SK-N-SH (cell line): ENCODE measurements at regions not wholly inside any gene's neighbourhood (a gene's known extent, or its start where the extent isn't known, plus 50 kb on each side); places are given as distances from the start of the nearest gene placed in this dataset.

Source experiments
- CHD2 ChIP-seq: fragments of 150-350 bp; IDR thresholded peaks from 2 replicates; pipeline ENCODE4 v1.6.1; 2018; ENCODE audit warnings: low read length; ENCODE audit not compliant: partially characterized antibody
- CTCF ChIP-seq: fragments of 200-600 bp; sonication (generic); IDR thresholded peaks from 2 replicates; pipeline ENCODE4 v1.6.1; 2017; ENCODE audit warnings: antibody characterized with exemption, mild to moderate bottlenecking, moderate library complexity
- NFIC ChIP-seq: IDR thresholded peaks from 2 replicates; pipeline ENCODE4 v1.4.0; 2012; ENCODE audit warnings: borderline replicate concordance
- NRF1 ChIP-seq: IDR thresholded peaks from 2 replicates; pipeline ENCODE4 v1.6.1; 2012; ENCODE audit warnings: low read depth, mild to moderate bottlenecking, low read length
- POLR2AphosphoS5 ChIP-seq: IDR thresholded peaks from 2 replicates; pipeline ENCODE4 v1.6.1; 2012; ENCODE audit warnings: low read depth, low read length
- TF ChIP-seq, protein P1 (sequence below): IDR thresholded peaks from 2 replicates; pipeline ENCODE4 v1.6.1; 2012; ENCODE audit warnings: mild to moderate bottlenecking, low read depth, low read length, moderate library complexity
- TF ChIP-seq, protein P2 (sequence below): IDR thresholded peaks from 2 replicates; pipeline ENCODE4 v1.4.0; 2012; ENCODE audit warnings: low read depth, borderline replicate concordance

DNA sequence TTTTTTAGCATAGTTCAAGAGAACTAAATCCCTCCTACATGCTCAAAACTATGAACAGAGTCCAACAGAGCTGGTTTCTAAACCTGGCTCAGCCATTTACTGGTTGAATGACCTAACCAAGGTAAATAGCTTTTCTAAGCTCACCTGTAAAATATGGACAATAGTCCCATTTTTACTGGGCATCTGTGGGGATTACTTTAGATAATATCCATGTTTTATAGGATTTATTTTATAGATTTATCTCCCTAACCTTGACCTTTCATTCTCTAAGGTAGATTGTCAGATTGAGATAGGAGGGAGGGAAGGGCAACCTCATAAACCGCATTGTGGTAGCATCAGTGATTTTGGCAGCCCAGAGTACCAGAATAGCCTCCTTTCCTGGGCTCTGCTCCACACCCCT lies 178.5 kb upstream of the TOX3 start:
- no peak for TF ChIP-seq CHD2
- TF ChIP-seq CTCF = no peak
- TF ChIP-seq NRF1 = no peak
- no peak for TF ChIP-seq NFIC
- TF ChIP-seq, protein P1, sequence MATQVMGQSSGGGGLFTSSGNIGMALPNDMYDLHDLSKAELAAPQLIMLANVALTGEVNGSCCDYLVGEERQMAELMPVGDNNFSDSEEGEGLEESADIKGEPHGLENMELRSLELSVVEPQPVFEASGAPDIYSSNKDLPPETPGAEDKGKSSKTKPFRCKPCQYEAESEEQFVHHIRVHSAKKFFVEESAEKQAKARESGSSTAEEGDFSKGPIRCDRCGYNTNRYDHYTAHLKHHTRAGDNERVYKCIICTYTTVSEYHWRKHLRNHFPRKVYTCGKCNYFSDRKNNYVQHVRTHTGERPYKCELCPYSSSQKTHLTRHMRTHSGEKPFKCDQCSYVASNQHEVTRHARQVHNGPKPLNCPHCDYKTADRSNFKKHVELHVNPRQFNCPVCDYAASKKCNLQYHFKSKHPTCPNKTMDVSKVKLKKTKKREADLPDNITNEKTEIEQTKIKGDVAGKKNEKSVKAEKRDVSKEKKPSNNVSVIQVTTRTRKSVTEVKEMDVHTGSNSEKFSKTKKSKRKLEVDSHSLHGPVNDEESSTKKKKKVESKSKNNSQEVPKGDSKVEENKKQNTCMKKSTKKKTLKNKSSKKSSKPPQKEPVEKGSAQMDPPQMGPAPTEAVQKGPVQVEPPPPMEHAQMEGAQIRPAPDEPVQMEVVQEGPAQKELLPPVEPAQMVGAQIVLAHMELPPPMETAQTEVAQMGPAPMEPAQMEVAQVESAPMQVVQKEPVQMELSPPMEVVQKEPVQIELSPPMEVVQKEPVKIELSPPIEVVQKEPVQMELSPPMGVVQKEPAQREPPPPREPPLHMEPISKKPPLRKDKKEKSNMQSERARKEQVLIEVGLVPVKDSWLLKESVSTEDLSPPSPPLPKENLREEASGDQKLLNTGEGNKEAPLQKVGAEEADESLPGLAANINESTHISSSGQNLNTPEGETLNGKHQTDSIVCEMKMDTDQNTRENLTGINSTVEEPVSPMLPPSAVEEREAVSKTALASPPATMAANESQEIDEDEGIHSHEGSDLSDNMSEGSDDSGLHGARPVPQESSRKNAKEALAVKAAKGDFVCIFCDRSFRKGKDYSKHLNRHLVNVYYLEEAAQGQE = no peak
- TF ChIP-seq POLR2AphosphoS5 = no peak
- TF ChIP-seq, protein P2, sequence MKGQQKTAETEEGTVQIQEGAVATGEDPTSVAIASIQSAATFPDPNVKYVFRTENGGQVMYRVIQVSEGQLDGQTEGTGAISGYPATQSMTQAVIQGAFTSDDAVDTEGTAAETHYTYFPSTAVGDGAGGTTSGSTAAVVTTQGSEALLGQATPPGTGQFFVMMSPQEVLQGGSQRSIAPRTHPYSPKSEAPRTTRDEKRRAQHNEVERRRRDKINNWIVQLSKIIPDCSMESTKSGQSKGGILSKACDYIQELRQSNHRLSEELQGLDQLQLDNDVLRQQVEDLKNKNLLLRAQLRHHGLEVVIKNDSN = no peak
